IMR-90 (cell line): ENCODE measurements at regions not wholly inside any gene's neighbourhood (a gene's known extent, or its start where the extent isn't known, plus 50 kb on each side); places are given as distances from the start of the nearest gene placed in this dataset.

Experiments
- BHLHE40 ChIP-seq: fragments of 150-350 bp; IDR thresholded peaks from 2 replicates; pipeline ENCODE4 v1.6.1; 2016; ENCODE audit warnings: mild to moderate bottlenecking, low read depth, low read length
- CEBPB ChIP-seq: IDR thresholded peaks from 2 replicates; pipeline ENCODE4 v1.6.1; 2012; ENCODE audit warnings: low read depth, low read length, improper control_type of control experiment
- CHD1 ChIP-seq: IDR thresholded peaks from 2 replicates; pipeline ENCODE4 v1.6.1; 2012; ENCODE audit warnings: low read depth, low read length, improper control_type of control experiment
- ELK1 ChIP-seq: fragments of 150-350 bp; IDR thresholded peaks from 2 replicates; pipeline ENCODE4 v1.6.1; 2016; ENCODE audit warnings: low read depth, mild to moderate bottlenecking, low read length, moderate library complexity, borderline replicate concordance
- FOS ChIP-seq: fragments of 150-350 bp; IDR thresholded peaks from 2 replicates; pipeline ENCODE4 v1.6.1; 2016; ENCODE audit warnings: low read depth, low read length
- MAFK ChIP-seq: IDR thresholded peaks from 2 replicates; pipeline ENCODE4 v1.6.1; 2012; ENCODE audit warnings: low read depth, low read length, improper control_type of control experiment
- MAZ ChIP-seq: IDR thresholded peaks from 2 replicates; pipeline ENCODE4 v1.6.1; 2012; ENCODE audit warnings: low read depth, mild to moderate bottlenecking, low read length, improper control_type of control experiment, moderate library complexity, borderline replicate concordance
- POLR2A ChIP-seq: IDR thresholded peaks from 2 replicates; pipeline ENCODE4 v1.6.1; 2012; ENCODE audit warnings: mild to moderate bottlenecking, low read depth, low read length
- RAD21 ChIP-seq: IDR thresholded peaks from 2 replicates; pipeline ENCODE4 v1.6.1; 2012; ENCODE audit warnings: low read length, improper control_type of control experiment
- RCOR1 ChIP-seq: IDR thresholded peaks from 2 replicates; pipeline ENCODE4 v1.6.1; 2012; ENCODE audit warnings: mild to moderate bottlenecking, low read length, improper control_type of control experiment; ENCODE audit not compliant: insufficient replicate concordance
- RFX5 ChIP-seq: IDR thresholded peaks from 2 replicates; pipeline ENCODE4 v1.8.0; 2012; ENCODE audit warnings: low read depth, mild to moderate bottlenecking, low read length, moderate library complexity
- TF ChIP-seq, protein P1 (sequence below): conservative IDR thresholded peaks from 2 replicates; pipeline ENCODE4 v1.5.1; 2012; ENCODE audit warnings: mild to moderate bottlenecking, low read depth, low read length, improper control_type of control experiment
- TF ChIP-seq, protein P2 (sequence below): fragments of 150-350 bp; IDR thresholded peaks from 2 replicates; pipeline ENCODE4 v1.6.1; 2017; ENCODE audit warnings: mild to moderate bottlenecking, antibody characterized with exemption, low read length, low read depth

GRCh38 chr1:29945426-29945825, 709.1 kb downstream of the PTPRU start:
- TF ChIP-seq, protein P1, sequence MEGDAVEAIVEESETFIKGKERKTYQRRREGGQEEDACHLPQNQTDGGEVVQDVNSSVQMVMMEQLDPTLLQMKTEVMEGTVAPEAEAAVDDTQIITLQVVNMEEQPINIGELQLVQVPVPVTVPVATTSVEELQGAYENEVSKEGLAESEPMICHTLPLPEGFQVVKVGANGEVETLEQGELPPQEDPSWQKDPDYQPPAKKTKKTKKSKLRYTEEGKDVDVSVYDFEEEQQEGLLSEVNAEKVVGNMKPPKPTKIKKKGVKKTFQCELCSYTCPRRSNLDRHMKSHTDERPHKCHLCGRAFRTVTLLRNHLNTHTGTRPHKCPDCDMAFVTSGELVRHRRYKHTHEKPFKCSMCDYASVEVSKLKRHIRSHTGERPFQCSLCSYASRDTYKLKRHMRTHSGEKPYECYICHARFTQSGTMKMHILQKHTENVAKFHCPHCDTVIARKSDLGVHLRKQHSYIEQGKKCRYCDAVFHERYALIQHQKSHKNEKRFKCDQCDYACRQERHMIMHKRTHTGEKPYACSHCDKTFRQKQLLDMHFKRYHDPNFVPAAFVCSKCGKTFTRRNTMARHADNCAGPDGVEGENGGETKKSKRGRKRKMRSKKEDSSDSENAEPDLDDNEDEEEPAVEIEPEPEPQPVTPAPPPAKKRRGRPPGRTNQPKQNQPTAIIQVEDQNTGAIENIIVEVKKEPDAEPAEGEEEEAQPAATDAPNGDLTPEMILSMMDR, result no peak
- no peak for TF ChIP-seq ELK1
- TF ChIP-seq POLR2A, result no peak
- TF ChIP-seq CEBPB, result no peak
- TF ChIP-seq MAFK, result no peak
- TF ChIP-seq MAZ, result no peak
- TF ChIP-seq CHD1, result no peak
- TF ChIP-seq FOS, result no peak
- TF ChIP-seq, protein P2, sequence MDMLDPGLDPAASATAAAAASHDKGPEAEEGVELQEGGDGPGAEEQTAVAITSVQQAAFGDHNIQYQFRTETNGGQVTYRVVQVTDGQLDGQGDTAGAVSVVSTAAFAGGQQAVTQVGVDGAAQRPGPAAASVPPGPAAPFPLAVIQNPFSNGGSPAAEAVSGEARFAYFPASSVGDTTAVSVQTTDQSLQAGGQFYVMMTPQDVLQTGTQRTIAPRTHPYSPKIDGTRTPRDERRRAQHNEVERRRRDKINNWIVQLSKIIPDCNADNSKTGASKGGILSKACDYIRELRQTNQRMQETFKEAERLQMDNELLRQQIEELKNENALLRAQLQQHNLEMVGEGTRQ, result no peak
- no peak for TF ChIP-seq RCOR1
- TF ChIP-seq BHLHE40, result no peak
- no peak for TF ChIP-seq RAD21
- TF ChIP-seq RFX5, result no peak
